K562 (cell line): ENCODE measurements at regions not wholly inside any gene's neighbourhood (a gene's known extent, or its start where the extent isn't known, plus 50 kb on each side); places are given as distances from the start of the nearest gene placed in this dataset.

Experiments used
- ATAC-seq: fragments of 200-7000 bp; cut with Tn5 transposase; 3 replicates; pipeline ENCODE4 v1.9.1; 2020; ENCODE audit warnings: moderate library complexity
- BruUV-seq: library from RNA; stranded (reverse); fragments of 400-500 nt; replicated peaks from 2 replicates; lab custom pipeline; 2021; lab: Mats Ljungman, UMichigan
- CTCF ChIA-PET: fragments of 300-600 bp; formaldehyde crosslinking; extraction: SDS; loops from one replicate; lab custom pipeline; 2021; ENCODE audit warnings: low intra/inter-chr PET ratio; lab: Yijun Ruan, JAX
- POLR2A ChIA-PET: fragments of 300-600, 350-650 bp; sonication (Branson Sonifier 250); formaldehyde crosslinking; extraction: SDS; loops from one replicate; lab custom pipeline; 2021; ENCODE audit warnings: antibody characterized with exemption, inconsistent platforms; lab: Yijun Ruan, JAX
- DNase-seq, 4 experiments: peaks; one replicate each; pipeline versions ENCODE4 v3.0.0 to v3.0.0-alpha.2; 2011 to 2018; ENCODE audit warnings: low spot score in 3 of 4, mixed read lengths in 3 of 4; ENCODE audit errors: extremely low read depth in 1 of 4
- FAIRE-seq: peaks from 2 replicates; lab custom pipeline; 2011; peaks lifted over from hg19 to GRCh38; lab: Jason Lieb, UNC
- H2AFZ ChIP-seq: 2 replicates; pipeline ENCODE4 v1.6.0; 2011; ENCODE audit warnings: low read depth, low read length, control low read depth, inconsistent platforms
- H3K27ac ChIP-seq: fragments of 200-600 bp; 3 replicates; pipeline ENCODE4 v1.8.0; 2011; ENCODE audit warnings: low read depth, mild to moderate bottlenecking, control low read depth, inconsistent platforms, low read length, moderate library complexity, mixed read lengths; ENCODE audit errors: extremely low read depth
- H3K27me3 ChIP-seq, 2 experiments: fragments of 300-600 bp in 1 of 2; 2 replicates in 1 of 2; 3 replicates in 1 of 2; pipeline versions ENCODE4 v1.6.0 to v1.8.0; 2011; ENCODE audit warnings: inconsistent platforms in 2 of 2, low read length in 2 of 2, mild to moderate bottlenecking in 1 of 2, mixed read lengths in 1 of 2, moderate library complexity in 1 of 2; ENCODE audit not compliant: control insufficient read depth in 2 of 2, insufficient read depth in 2 of 2
- H3K36me3 ChIP-seq: fragments of 300-600 bp; 3 replicates; pipeline ENCODE4 v1.8.0; 2011; ENCODE audit warnings: mild to moderate bottlenecking, low read length, inconsistent platforms; ENCODE audit not compliant: control insufficient read depth, insufficient read depth
- H3K4me1 ChIP-seq, 2 experiments: fragments of 200-600 bp in 1 of 2; replicated peaks in 1 of 2; 2 replicates in 1 of 2; 3 replicates in 1 of 2; pipeline versions ENCODE4 v1.5.1 to v1.8.0; 2011; ENCODE audit warnings: inconsistent platforms in 2 of 2, low read length in 2 of 2, mild to moderate bottlenecking in 1 of 2, mixed read lengths in 1 of 2, moderate library complexity in 1 of 2; ENCODE audit not compliant: control insufficient read depth in 2 of 2, insufficient read depth in 2 of 2
- H3K4me2 ChIP-seq: 2 replicates; pipeline ENCODE4 v1.6.1; 2011; ENCODE audit warnings: low read length, control low read depth, inconsistent platforms, mixed read lengths; ENCODE audit not compliant: insufficient read depth
- H3K4me3 ChIP-seq: fragments of 200-600 bp; sonication (generic), shearing (Covaris generic); 2 replicates; pipeline ENCODE4 v1.5.1; 2016; ENCODE audit warnings: control low read depth, inconsistent platforms
- H3K79me2 ChIP-seq: fragments of 200-600 bp; 3 replicates; pipeline ENCODE4 v1.8.0; 2011; ENCODE audit warnings: low read length, inconsistent platforms; ENCODE audit not compliant: control insufficient read depth, insufficient read depth
- H3K9ac ChIP-seq, 2 experiments: 2 replicates each; pipeline versions ENCODE4 v1.6.0 to v1.6.1; 2011; ENCODE audit warnings: low read depth in 2 of 2, low read length in 2 of 2, control low read depth in 1 of 2, inconsistent platforms in 1 of 2, mild to moderate bottlenecking in 1 of 2, mixed read lengths in 1 of 2; ENCODE audit not compliant: insufficient read depth in 1 of 2
- H3K9me1 ChIP-seq: one replicate; pipeline ENCODE4 v1.6.0; 2011; ENCODE audit warnings: inconsistent platforms, mild to moderate bottlenecking, low read length, moderate library complexity; ENCODE audit not compliant: control insufficient read depth, insufficient read depth
- H3K9me3 ChIP-seq: replicated peaks from 2 replicates; pipeline ENCODE4 v1.5.1; 2011; ENCODE audit warnings: low read depth, low read length, inconsistent platforms; ENCODE audit not compliant: control insufficient read depth, insufficient read depth
- H4K20me1 ChIP-seq: replicated peaks from 2 replicates; pipeline ENCODE4 v1.6.1; 2011; ENCODE audit warnings: low read length, inconsistent platforms, mixed read lengths; ENCODE audit not compliant: control insufficient read depth, insufficient read depth
- CGGBP1 ChIP-seq: fragments of 250-450 bp; sonication (Bioruptor Pico); IDR thresholded peaks from 2 replicates; pipeline ENCODE4 v1.9.0; 2021; ENCODE audit warnings: mild to moderate bottlenecking
- EGR1 ChIP-seq: fragments of 450-650 bp; conservative IDR thresholded peaks from 2 replicates; pipeline ENCODE4 v1.6.1; 2017; ENCODE audit warnings: mild to moderate bottlenecking
- EWSR1 ChIP-seq: fragments of 450-650 bp; IDR thresholded peaks from 2 replicates; pipeline ENCODE4 v1.6.1; 2018; ENCODE audit warnings: borderline replicate concordance, mild to moderate bottlenecking, low read depth, moderate library complexity; ENCODE audit not compliant: partially characterized antibody
- FOXO4 ChIP-seq: fragments of 450-650 bp; formaldehyde crosslinking; IDR thresholded peaks from 2 replicates; pipeline ENCODE4 v1.4.0; 2020; ENCODE audit warnings: mild to moderate bottlenecking, moderate library complexity
- MTF1 ChIP-seq: fragments of 250-450 bp; sonication (Bioruptor Pico); IDR thresholded peaks from 2 replicates; pipeline ENCODE4 v1.9.0; 2021; ENCODE audit warnings: moderate library complexity, mild to moderate bottlenecking, inconsistent platforms, borderline replicate concordance
- PATZ1 ChIP-seq: fragments of 250-450 bp; sonication (Bioruptor Pico); IDR thresholded peaks from 2 replicates; pipeline ENCODE4 v1.5.0; 2020; ENCODE audit warnings: mild to moderate bottlenecking, borderline replicate concordance
- POLR2H ChIP-seq: IDR thresholded peaks from 2 replicates; pipeline ENCODE4 v1.6.1; 2016; ENCODE audit warnings: missing genetic modification characterization, low read depth, mild to moderate bottlenecking, control low read depth, missing compliant biosample characterization, moderate library complexity
- RB1 ChIP-seq: fragments of 450-650 bp; IDR thresholded peaks from 2 replicates; pipeline ENCODE4 v1.6.1; 2017; ENCODE audit warnings: low read depth, mild to moderate bottlenecking
- ZNF165 ChIP-seq: fragments of 250-450 bp; sonication (Bioruptor Pico); IDR thresholded peaks from 2 replicates; pipeline ENCODE4 v1.4.0; 2020; ENCODE audit warnings: borderline replicate concordance
- WGBS: fragments of 100-300 bp; shearing (Covaris generic); methylation state at CpG from one replicate; pipeline ENCODE4 v1.1.6; 2016; ENCODE audit warnings: low coverage, mixed read lengths; ENCODE audit not compliant: insufficient coverage; ENCODE audit errors: missing lambda C conversion rate; 5-methylcytosine and 5-hydroxymethylcytosine counted together
- in situ Hi-C: fragments of 300-500 bp; cut with MboI; formaldehyde crosslinking; loops from 4 replicates; pipeline ENCODE4 v1.15.0; 2018; ENCODE audit warnings: inconsistent platforms, mixed read lengths
- intact Hi-C: fragments of 100-400 bp; cut with micrococcal nuclease; formaldehyde crosslinking; loops from 2 replicates; pipeline ENCODE4 v1.14.2; 2022
- TF ChIP-seq, protein P1 (sequence below): fragments of 200-800 bp; sonication (Bioruptor generic); IDR thresholded peaks from 2 replicates; pipeline ENCODE4 v1.6.1; 2016; ENCODE audit warnings: missing genetic modification characterization, missing compliant biosample characterization
- TF ChIP-seq, protein P2 (sequence below): conservative IDR thresholded peaks from 2 replicates; pipeline ENCODE4 v1.6.1; 2011; ENCODE audit warnings: low read depth, mild to moderate bottlenecking, low read length; ENCODE audit not compliant: control insufficient read depth

DNA sequence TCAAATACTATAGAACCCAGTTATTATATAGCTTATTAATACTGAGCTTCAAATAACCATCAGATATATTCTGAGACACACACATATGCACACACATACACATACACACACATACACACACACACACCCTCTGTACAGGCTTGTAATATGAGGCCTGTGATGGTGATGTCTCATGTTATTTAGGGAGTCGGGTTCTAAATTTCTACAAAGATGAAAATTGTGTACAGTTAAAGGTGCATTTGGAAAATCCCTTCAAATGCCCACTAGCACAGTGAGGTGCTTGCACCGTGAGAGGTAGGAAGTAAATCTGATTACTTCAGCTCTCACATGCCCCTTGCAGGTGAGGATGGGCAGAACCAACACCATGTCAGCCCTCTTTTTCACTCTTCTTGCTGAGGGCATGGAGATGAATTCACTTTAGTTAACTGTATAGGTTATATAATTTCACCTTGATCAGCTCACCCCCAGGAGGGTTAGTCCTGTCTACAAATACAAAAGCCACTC is 294.5 kb upstream of the PROK2 start:
- Histone ChIP-seq H3K27me3 (no peaks in the 10 kb centered on the region), H3K9ac (no peak overlapping the region), H3K79me2 (no peaks in the 10 kb centered on the region), H3K27ac (no peak overlapping the region), H3K36me3 (no peaks in the 10 kb centered on the region), H3K4me2 (no peak overlapping the region), H3K9me1 (no peaks in the 10 kb centered on the region), H3K9me3 (no peaks in the 10 kb centered on the region), H3K4me1 (peaks cover 3 to 26% of the 10 kb centered on the region in 2 experiments; a peak in 4 of 5 replicates), H4K20me1 (no peaks in the 10 kb centered on the region), H3K4me3 (no peak overlapping the region), H2AFZ (no peak overlapping the region)
- intact Hi-C loops, result no loop called here
- ChIA-PET POLR2A (interaction anchor here (1.0 kb wide), 1 partner anchor 9 kb away, joined by 4 read pairs; no protein-coding TSS in a partner anchor), CTCF (no interaction called here)
- ATAC-seq, result no peak
- in situ Hi-C loops, result no loop called here
- no TSS peak for BruUV-seq
- 15% methylated on average over 2 of the region's 2 CpGs for WGBS
- no peak for FAIRE-seq
- no peak for DNase-seq
- TF ChIP-seq FOXO4 (CRISPR knock-in tag), result no peak
- no peak for TF ChIP-seq CGGBP1
- TF ChIP-seq, protein P1, sequence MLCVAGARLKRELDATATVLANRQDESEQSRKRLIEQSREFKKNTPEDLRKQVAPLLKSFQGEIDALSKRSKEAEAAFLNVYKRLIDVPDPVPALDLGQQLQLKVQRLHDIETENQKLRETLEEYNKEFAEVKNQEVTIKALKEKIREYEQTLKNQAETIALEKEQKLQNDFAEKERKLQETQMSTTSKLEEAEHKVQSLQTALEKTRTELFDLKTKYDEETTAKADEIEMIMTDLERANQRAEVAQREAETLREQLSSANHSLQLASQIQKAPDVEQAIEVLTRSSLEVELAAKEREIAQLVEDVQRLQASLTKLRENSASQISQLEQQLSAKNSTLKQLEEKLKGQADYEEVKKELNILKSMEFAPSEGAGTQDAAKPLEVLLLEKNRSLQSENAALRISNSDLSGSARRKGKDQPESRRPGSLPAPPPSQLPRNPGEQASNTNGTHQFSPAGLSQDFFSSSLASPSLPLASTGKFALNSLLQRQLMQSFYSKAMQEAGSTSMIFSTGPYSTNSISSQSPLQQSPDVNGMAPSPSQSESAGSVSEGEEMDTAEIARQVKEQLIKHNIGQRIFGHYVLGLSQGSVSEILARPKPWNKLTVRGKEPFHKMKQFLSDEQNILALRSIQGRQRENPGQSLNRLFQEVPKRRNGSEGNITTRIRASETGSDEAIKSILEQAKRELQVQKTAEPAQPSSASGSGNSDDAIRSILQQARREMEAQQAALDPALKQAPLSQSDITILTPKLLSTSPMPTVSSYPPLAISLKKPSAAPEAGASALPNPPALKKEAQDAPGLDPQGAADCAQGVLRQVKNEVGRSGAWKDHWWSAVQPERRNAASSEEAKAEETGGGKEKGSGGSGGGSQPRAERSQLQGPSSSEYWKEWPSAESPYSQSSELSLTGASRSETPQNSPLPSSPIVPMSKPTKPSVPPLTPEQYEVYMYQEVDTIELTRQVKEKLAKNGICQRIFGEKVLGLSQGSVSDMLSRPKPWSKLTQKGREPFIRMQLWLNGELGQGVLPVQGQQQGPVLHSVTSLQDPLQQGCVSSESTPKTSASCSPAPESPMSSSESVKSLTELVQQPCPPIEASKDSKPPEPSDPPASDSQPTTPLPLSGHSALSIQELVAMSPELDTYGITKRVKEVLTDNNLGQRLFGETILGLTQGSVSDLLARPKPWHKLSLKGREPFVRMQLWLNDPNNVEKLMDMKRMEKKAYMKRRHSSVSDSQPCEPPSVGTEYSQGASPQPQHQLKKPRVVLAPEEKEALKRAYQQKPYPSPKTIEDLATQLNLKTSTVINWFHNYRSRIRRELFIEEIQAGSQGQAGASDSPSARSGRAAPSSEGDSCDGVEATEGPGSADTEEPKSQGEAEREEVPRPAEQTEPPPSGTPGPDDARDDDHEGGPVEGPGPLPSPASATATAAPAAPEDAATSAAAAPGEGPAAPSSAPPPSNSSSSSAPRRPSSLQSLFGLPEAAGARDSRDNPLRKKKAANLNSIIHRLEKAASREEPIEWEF (CRISPR knock-in tag), result no peak
- no peak for TF ChIP-seq EGR1
- TF ChIP-seq MTF1 (CRISPR knock-in tag), result no peak
- no peak for TF ChIP-seq POLR2H (tag)
- no peak for TF ChIP-seq RB1
- no peak for TF ChIP-seq EWSR1
- TF ChIP-seq ZNF165 (CRISPR knock-in tag), result no peak
- TF ChIP-seq PATZ1 (CRISPR knock-in tag), result no peak
- TF ChIP-seq, protein P2, sequence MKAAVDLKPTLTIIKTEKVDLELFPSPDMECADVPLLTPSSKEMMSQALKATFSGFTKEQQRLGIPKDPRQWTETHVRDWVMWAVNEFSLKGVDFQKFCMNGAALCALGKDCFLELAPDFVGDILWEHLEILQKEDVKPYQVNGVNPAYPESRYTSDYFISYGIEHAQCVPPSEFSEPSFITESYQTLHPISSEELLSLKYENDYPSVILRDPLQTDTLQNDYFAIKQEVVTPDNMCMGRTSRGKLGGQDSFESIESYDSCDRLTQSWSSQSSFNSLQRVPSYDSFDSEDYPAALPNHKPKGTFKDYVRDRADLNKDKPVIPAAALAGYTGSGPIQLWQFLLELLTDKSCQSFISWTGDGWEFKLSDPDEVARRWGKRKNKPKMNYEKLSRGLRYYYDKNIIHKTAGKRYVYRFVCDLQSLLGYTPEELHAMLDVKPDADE, result no peak
